Esophagus squamous epithelium (tissue), 5 donors: ENCODE measurements at regions not wholly inside any gene's neighbourhood (a gene's known extent, or its start where the extent isn't known, plus 50 kb on each side); places are given as distances from the start of the nearest gene placed in this dataset.

Experiments
- DNase-seq: peaks from one replicate; lab custom pipeline; 2025; lab: John Stamatoyannopoulos, UW
- H3K27ac ChIP-seq, 4 donors: fragments of 200-600 bp; sonication (generic); one replicate each; pipeline ENCODE4 v1.5.1; 2016 to 2019; ENCODE audit warnings: mild to moderate bottlenecking in 1 of 4
- H3K27me3 ChIP-seq, 4 donors: fragments of 200-600 bp; sonication (generic); 1 replicate in 3 of 4; 2 replicates in 1 of 4; pipeline versions ENCODE4 v1.5.1 to v1.6.0; 2017 to 2021; ENCODE audit warnings: antibody characterized with exemption in 1 of 4
- H3K36me3 ChIP-seq, 3 donors: fragments of 200-600 bp; sonication (generic); one replicate each; pipeline ENCODE4 v1.5.1; 2016 to 2019
- H3K4me1 ChIP-seq, 3 donors: fragments of 200-600 bp; sonication (generic); one replicate each; pipeline ENCODE4 v1.5.1; 2017 to 2019
- H3K4me3 ChIP-seq, 4 donors: fragments of 200-600 bp; sonication (generic); 1 replicate in 3 of 4; 2 replicates in 1 of 4; pipeline ENCODE4 v1.5.1; 2016 to 2019; ENCODE audit warnings: mild to moderate bottlenecking in 2 of 4, moderate library complexity in 1 of 4
- H3K9me3 ChIP-seq, 3 donors: fragments of 200-600 bp; sonication (generic); one replicate each; pipeline ENCODE4 v1.5.1; 2016 to 2019
- CTCF ChIP-seq, 6 experiments: fragments of 450-650 bp in 4 of 6; fragments of 200-600 bp in 2 of 6; sonication (generic) in 2 of 6; IDR thresholded peaks; one replicate each; pipeline ENCODE4 v1.5.1; 2016 to 2019; ENCODE audit warnings: antibody characterized with exemption in 6 of 6, mild to moderate bottlenecking in 4 of 6, moderate library complexity in 4 of 6
- POLR2A ChIP-seq, 4 donors: fragments of 450-650 bp; IDR thresholded peaks; one replicate each; pipeline ENCODE4 v1.6.1; 2017; ENCODE audit warnings: antibody characterized with exemption in 4 of 4, mild to moderate bottlenecking in 4 of 4, moderate library complexity in 3 of 4
- WGBS, 2 donors: methylation state at CpG; one replicate each; pipeline ENCODE4 v1.1.5; 2018; 5-methylcytosine and 5-hydroxymethylcytosine counted together
- intact Hi-C: fragments of 100-400 bp; cut with DNase I; formaldehyde crosslinking; loops from one replicate; pipeline ENCODE4 v1.15.0; 2022
- donor health status: DM: yes; HTN: yes; CAD: no.

GRCh38 chr5:82480331-82480730 is 202.2 kb upstream of the RPS23 start:
- Histone ChIP-seq H3K4me1 (no peaks in the 10 kb centered on the region), H3K4me3 (no peak overlapping the region), H3K27ac (no peak overlapping the region), H3K9me3 (no peaks in the 10 kb centered on the region), H3K36me3 (no peaks in the 10 kb centered on the region), H3K27me3 (no peaks in the 10 kb centered on the region)
- no peak for TF ChIP-seq CTCF (IDR thresholded peaks at IDR 0.05)
- no peak for TF ChIP-seq POLR2A (IDR thresholded peaks at IDR 0.05)
- whole genome bisulfite sequencing, 2 donors, result 67 to 75% methylated on average over 4 of the region's 4 CpGs
- intact Hi-C loops, result no loop called here
- DNase-seq, result no peak

- intact Hi-C loops, result no loop called here
- TF ChIP-seq POLR2A (IDR thresholded peaks at IDR 0.05), result no peak
- TF ChIP-seq CTCF (IDR thresholded peaks at IDR 0.05), result no peak
- Histone ChIP-seq H3K27ac (no peak overlapping the region), H3K36me3 (no peaks in the 10 kb centered on the region), H3K4me3 (no peak overlapping the region), H3K27me3 (no peaks in the 10 kb centered on the region), H3K4me1 (no peaks in the 10 kb centered on the region), H3K9me3 (no peaks in the 10 kb centered on the region)
- no peak for DNase-seq
- WGBS, 2 donors, result 85 to 91% methylated on average over 1 of the region's 1 CpG
These were observed 198.0 kb upstream of the RPS23 start for GRCh38 chr5:82476155-82476554.

- TF ChIP-seq CTCF (IDR thresholded peaks at IDR 0.05) (no peak), POLR2A (IDR thresholded peaks at IDR 0.05) (no peak)
- no peak overlapping the region for H3K4me3 ChIP-seq
- H3K4me1 ChIP-seq, result no peaks in the 10 kb centered on the region
- no peak for DNase-seq
- H3K9me3 ChIP-seq, result no peaks in the 10 kb centered on the region
- intact Hi-C loops, result no loop called here
- H3K27me3 ChIP-seq, result no peaks in the 10 kb centered on the region
- no peaks in the 10 kb centered on the region for H3K36me3 ChIP-seq
- no peak overlapping the region for H3K27ac ChIP-seq
These were observed 195.1 kb upstream of the RPS23 start for GRCh38 chr5:82473262-82473661.

GRCh38 chr5:82470185-82470994 is 192.2 kb upstream of the RPS23 start:
- no peaks in the 10 kb centered on the region for H3K27me3 ChIP-seq
- WGBS, 2 donors, result 63 to 66% methylated on average over 6 of the region's 6 CpGs
- DNase-seq, result no peak
- no peak overlapping the region for H3K27ac ChIP-seq
- no peak overlapping the region for H3K4me3 ChIP-seq
- H3K9me3 ChIP-seq, result no peaks in the 10 kb centered on the region
- no peaks in the 10 kb centered on the region for H3K36me3 ChIP-seq
- TF ChIP-seq POLR2A (IDR thresholded peaks at IDR 0.05), result no peak
- no peak for TF ChIP-seq CTCF (IDR thresholded peaks at IDR 0.05)
- H3K4me1 ChIP-seq, result no peaks in the 10 kb centered on the region
- intact Hi-C loops, result no loop called here

GRCh38 chr5:82466986-82467561 is 188.9 kb upstream of the RPS23 start:
- peak overlapping the region in 2 of 4 donors; percentile 8 to 32 for H3K4me3 ChIP-seq
- H3K27me3 ChIP-seq, result no peaks in the 10 kb centered on the region
- DNase-seq, result no peak
- WGBS, 2 donors, result 53 to 66% methylated on average over 6 of the region's 6 CpGs
- no peaks in the 10 kb centered on the region for H3K36me3 ChIP-seq
- TF ChIP-seq POLR2A (IDR thresholded peaks at IDR 0.05) (no peak), CTCF (IDR thresholded peaks at IDR 0.05) (no peak)
- intact Hi-C loops, result no loop called here
- H3K27ac ChIP-seq, result peak overlapping the region in 1 of 4 donors; percentile 28
- H3K9me3 ChIP-seq, result peaks cover 0 to 3% (median 0%) of the 10 kb centered on the region in 3 donors
- H3K4me1 ChIP-seq, result no peaks in the 10 kb centered on the region
